A673 (cell line): ENCODE measurements at regions not wholly inside any gene's neighbourhood (a gene's known extent, or its start where the extent isn't known, plus 50 kb on each side); places are given as distances from the start of the nearest gene placed in this dataset.

ENCODE experiments used
- EZH2 ChIP-seq: fragments of 200-600 bp; sonication (generic); IDR thresholded peaks from 2 replicates; pipeline ENCODE4 v1.6.1; 2017; ENCODE audit warnings: borderline replicate concordance, low read depth, mild to moderate bottlenecking, mixed read lengths, antibody characterized with exemption, low read length; ENCODE audit not compliant: poor library complexity, severe bottlenecking
- TF ChIP-seq, protein P1 (sequence below): fragments of 300-800, 200-600 bp; sonication (generic); conservative IDR thresholded peaks from 2 replicates; pipeline ENCODE4 v1.5.1; 2017; ENCODE audit warnings: low read depth, mild to moderate bottlenecking, antibody characterized with exemption, low read length, moderate library complexity, mixed read lengths

DNA sequence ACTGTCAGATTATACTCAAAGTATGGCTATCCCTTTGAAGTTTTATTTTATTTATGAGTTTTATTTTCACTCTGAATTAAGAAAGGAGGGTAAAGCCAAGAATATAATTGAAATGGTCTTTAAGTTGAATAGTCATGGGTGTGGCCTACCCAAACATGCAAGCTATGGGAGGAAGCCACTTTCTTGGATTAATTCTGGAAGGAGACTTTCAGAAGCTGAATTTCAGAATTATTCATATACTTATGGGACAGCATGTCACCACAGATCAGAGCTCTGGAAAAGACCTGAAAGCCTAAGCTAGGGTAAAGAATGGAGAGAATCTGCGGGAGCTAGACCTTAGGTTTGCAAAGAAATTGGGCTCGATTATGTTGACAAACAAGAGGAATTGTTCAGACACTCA, 242.4 kb upstream of the FKBP1C start:
- TF ChIP-seq, protein P1, sequence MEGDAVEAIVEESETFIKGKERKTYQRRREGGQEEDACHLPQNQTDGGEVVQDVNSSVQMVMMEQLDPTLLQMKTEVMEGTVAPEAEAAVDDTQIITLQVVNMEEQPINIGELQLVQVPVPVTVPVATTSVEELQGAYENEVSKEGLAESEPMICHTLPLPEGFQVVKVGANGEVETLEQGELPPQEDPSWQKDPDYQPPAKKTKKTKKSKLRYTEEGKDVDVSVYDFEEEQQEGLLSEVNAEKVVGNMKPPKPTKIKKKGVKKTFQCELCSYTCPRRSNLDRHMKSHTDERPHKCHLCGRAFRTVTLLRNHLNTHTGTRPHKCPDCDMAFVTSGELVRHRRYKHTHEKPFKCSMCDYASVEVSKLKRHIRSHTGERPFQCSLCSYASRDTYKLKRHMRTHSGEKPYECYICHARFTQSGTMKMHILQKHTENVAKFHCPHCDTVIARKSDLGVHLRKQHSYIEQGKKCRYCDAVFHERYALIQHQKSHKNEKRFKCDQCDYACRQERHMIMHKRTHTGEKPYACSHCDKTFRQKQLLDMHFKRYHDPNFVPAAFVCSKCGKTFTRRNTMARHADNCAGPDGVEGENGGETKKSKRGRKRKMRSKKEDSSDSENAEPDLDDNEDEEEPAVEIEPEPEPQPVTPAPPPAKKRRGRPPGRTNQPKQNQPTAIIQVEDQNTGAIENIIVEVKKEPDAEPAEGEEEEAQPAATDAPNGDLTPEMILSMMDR: no peak
- no peak for TF ChIP-seq EZH2
